Suprapubic skin (tissue), 3 donors: ENCODE measurements at regions not wholly inside any gene's neighbourhood (a gene's known extent, or its start where the extent isn't known, plus 50 kb on each side); places are given as distances from the start of the nearest gene placed in this dataset.

Source experiments
- CTCF ChIP-seq, 2 donors: fragments of 200-600 bp in 1 of 2; fragments of 450-650 bp in 1 of 2; sonication (generic) in 1 of 2; IDR thresholded peaks; one replicate each; pipeline ENCODE4 v1.5.1; 2016 to 2019; ENCODE audit warnings: antibody characterized with exemption in 2 of 2, mild to moderate bottlenecking in 1 of 2, moderate library complexity in 1 of 2
- EP300 ChIP-seq: sonication (generic); formaldehyde crosslinking; IDR thresholded peaks from one replicate; pipeline ENCODE4 v1.6.1; 2017; ENCODE audit warnings: antibody characterized with exemption
- POLR2A ChIP-seq, 2 donors: fragments of 450-650 bp; IDR thresholded peaks; one replicate each; pipeline ENCODE4 v1.6.1; 2017; ENCODE audit warnings: antibody characterized with exemption in 2 of 2, mild to moderate bottlenecking in 2 of 2, moderate library complexity in 2 of 2

DNA sequence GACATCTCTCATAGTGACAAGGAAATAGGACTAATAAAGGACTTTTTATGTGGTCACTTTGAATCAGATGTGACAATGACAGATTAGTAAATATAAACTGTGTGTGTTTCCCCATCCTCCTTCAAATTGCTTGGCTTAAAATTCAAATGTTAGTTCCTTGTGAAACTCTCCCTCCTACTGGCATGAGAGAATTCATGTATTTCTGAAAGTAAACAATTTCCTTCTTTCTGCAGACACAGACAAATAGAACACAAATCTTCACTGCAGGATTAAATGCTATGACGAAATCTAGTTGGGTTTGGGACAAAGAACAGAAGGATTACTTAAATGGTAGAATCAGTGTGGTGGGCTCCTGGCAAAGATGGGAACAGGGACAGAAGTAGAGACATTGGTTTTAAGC lies 328.7 kb upstream of the FAM98A start:
- no peak for TF ChIP-seq CTCF (IDR thresholded peaks at IDR 0.05)
- no peak for TF ChIP-seq POLR2A (IDR thresholded peaks at IDR 0.05)
- TF ChIP-seq EP300: no peak
